Right lobe of liver (tissue), 6 donors: ENCODE measurements at regions not wholly inside any gene's neighbourhood (a gene's known extent, or its start where the extent isn't known, plus 50 kb on each side); places are given as distances from the start of the nearest gene placed in this dataset.
A peak's percentile ranks its signal among the peaks of the same experiment; 100 is the strongest.

ENCODE experiments used
- ATAC-seq, 4 donors: fragments of 200-7000 bp; cut with Tn5 transposase; one replicate each; pipeline ENCODE4 v1.9.1; 2020; ENCODE audit warnings: mild to moderate bottlenecking in 4 of 4, moderate library complexity in 4 of 4
- DNase-seq, 3 donors: peaks; one replicate each; pipeline ENCODE4 v3.0.0-alpha.2; 2020
- H3K27ac ChIP-seq, 3 donors: fragments of 200-600 bp; one replicate each; pipeline ENCODE4 v1.8.0; 2022
- H3K27me3 ChIP-seq, 2 donors: fragments of 200-600 bp; one replicate each; pipeline ENCODE4 v1.8.0; 2022
- H3K36me3 ChIP-seq, 4 donors: fragments of 200-600 bp; sonication (generic) in 1 of 4; one replicate each; pipeline versions ENCODE4 v1.5.1 to v1.8.0; 2017 to 2022; ENCODE audit warnings: control low read depth in 1 of 4
- H3K4me1 ChIP-seq, 4 donors: fragments of 200-600 bp; sonication (generic) in 1 of 4; one replicate each; pipeline versions ENCODE4 v1.5.1 to v1.8.0; 2017 to 2022; ENCODE audit warnings: control low read depth in 1 of 4
- H3K4me3 ChIP-seq, 3 donors: fragments of 200-600 bp; one replicate each; pipeline ENCODE4 v1.8.0; 2022
- H3K9me3 ChIP-seq, 4 donors: fragments of 200-600 bp; sonication (generic) in 1 of 4; one replicate each; pipeline versions ENCODE4 v1.5.1 to v1.8.0; 2017 to 2022; ENCODE audit warnings: control low read depth in 1 of 4
- CTCF ChIP-seq, 4 donors: fragments of 200-600 bp in 3 of 4; fragments of 450-650 bp in 1 of 4; IDR thresholded peaks; one replicate each; pipeline versions ENCODE4 v1.5.1 to v1.8.0; 2016 to 2022; ENCODE audit warnings: antibody characterized with exemption in 4 of 4, mild to moderate bottlenecking in 2 of 4
- POLR2A ChIP-seq: fragments of 450-650 bp; IDR thresholded peaks from one replicate; pipeline ENCODE4 v1.6.1; 2017; ENCODE audit warnings: antibody characterized with exemption, mild to moderate bottlenecking
- WGBS: methylation state at CpG from one replicate; pipeline ENCODE4 v1.1.6; 2018; ENCODE audit warnings: low coverage, low lambda C conversion rate; ENCODE audit not compliant: insufficient coverage; ENCODE audit errors: missing lambda C conversion rate; 5-methylcytosine and 5-hydroxymethylcytosine counted together
- intact Hi-C, 2 donors: fragments of 100-400 bp; cut with DNase I; formaldehyde crosslinking; loops; one replicate each; pipeline versions ENCODE4 v1.11.2 to v1.14.1; 2022
- donor health status: DM: no; HTN: yes; CAD: no.
- donor health status: DM: no; HTN: no; CAD: no.
- donor health status: DM: no; HTN: no; CAD: no.
- donor health status: DM: no; HTN: yes; CAD: no.
- donor health status: DM: no; HTN: yes; CAD: no.

GRCh38 chrX:39618178-39618577 lies 479.6 kb downstream of the BCOR start:
- H3K4me1 ChIP-seq, result no peaks in the 10 kb centered on the region
- no peak overlapping the region for H3K4me3 ChIP-seq
- DNase-seq (no peak), ATAC-seq (no peak)
- 75% methylated on average over 1 of the region's 1 CpG for WGBS
- no peak for TF ChIP-seq POLR2A
- no peak for TF ChIP-seq CTCF (IDR thresholded peaks at IDR 0.05)
- intact Hi-C loops, result no loop called here
- no peaks in the 10 kb centered on the region for H3K9me3 ChIP-seq
- no peaks in the 10 kb centered on the region for H3K36me3 ChIP-seq
- no peaks in the 10 kb centered on the region for H3K27me3 ChIP-seq
- no peak overlapping the region for H3K27ac ChIP-seq

- DNase-seq, result no peak
- Histone ChIP-seq H3K9me3 (no peaks in the 10 kb centered on the region), H3K36me3 (no peaks in the 10 kb centered on the region), H3K27ac (no peak overlapping the region), H3K4me1 (no peaks in the 10 kb centered on the region), H3K27me3 (no peaks in the 10 kb centered on the region), H3K4me3 (no peak overlapping the region)
- intact Hi-C loops, result no loop called here
- peak in 3 of 4 donors; percentile 19 to 66 (median 49) for ATAC-seq
- TF ChIP-seq POLR2A (no peak), CTCF (IDR thresholded peaks at IDR 0.05) (no peak)
- WGBS, result 36% methylated on average over 6 of the region's 7 CpGs
Measured at GRCh38 chrX:39619182-39620009, 478.4 kb downstream of the BCOR start.

GRCh38 chrX:39624166-39624565 lies 473.6 kb downstream of the BCOR start:
- ATAC-seq (no peak), DNase-seq (no peak)
- H3K27me3 ChIP-seq, result no peaks in the 10 kb centered on the region
- H3K9me3 ChIP-seq, result no peaks in the 10 kb centered on the region
- no peaks in the 10 kb centered on the region for H3K4me1 ChIP-seq
- WGBS, result 52% methylated on average over 3 of the region's 4 CpGs
- H3K4me3 ChIP-seq, result no peak overlapping the region
- H3K27ac ChIP-seq, result no peak overlapping the region
- intact Hi-C loops, result no loop called here
- H3K36me3 ChIP-seq, result no peaks in the 10 kb centered on the region
- no peak for TF ChIP-seq CTCF (IDR thresholded peaks at IDR 0.05)
- no peak for TF ChIP-seq POLR2A

- intact Hi-C loops, result no loop called here
- ATAC-seq, result no peak
- H3K36me3 ChIP-seq, result no peaks in the 10 kb centered on the region
- H3K4me3 ChIP-seq, result no peak overlapping the region
- no peak for TF ChIP-seq POLR2A
- TF ChIP-seq CTCF (IDR thresholded peaks at IDR 0.05), result no peak
- H3K4me1 ChIP-seq, result no peaks in the 10 kb centered on the region
- no peaks in the 10 kb centered on the region for H3K9me3 ChIP-seq
- DNase-seq, result no peak
- H3K27me3 ChIP-seq, result no peaks in the 10 kb centered on the region
- WGBS, result 58% methylated on average over 4 of the region's 4 CpGs
- no peak overlapping the region for H3K27ac ChIP-seq
Measured at GRCh38 chrX:39625810-39626209, 471.9 kb downstream of the BCOR start.
